ENCODE measurements at regions not wholly inside any gene's neighbourhood (a gene's known extent, or its start where the extent isn't known, plus 50 kb on each side); places are given as distances from the start of the nearest gene placed in this dataset.

DNA sequence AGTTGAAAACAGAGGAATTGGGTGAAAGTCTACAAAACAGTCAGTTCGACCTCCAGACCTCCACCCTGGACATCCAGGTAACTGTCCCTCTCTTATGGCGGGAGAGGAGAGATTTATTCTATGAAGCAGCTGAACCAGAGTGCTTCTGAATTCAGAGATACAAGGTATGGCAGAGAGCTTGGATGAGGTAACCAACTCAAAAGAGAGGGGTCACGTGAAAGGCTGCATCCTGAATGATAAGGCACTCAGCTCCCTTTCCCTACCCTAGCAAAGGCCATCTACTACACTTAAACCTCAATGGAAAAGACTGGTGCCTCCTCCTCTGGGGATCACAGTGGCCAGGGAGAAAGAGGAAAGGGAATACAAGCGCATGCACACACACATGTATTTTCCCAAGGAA, 88.4 kb upstream of the KCNA3 start:
- DNase-seq = no peak

DNA sequence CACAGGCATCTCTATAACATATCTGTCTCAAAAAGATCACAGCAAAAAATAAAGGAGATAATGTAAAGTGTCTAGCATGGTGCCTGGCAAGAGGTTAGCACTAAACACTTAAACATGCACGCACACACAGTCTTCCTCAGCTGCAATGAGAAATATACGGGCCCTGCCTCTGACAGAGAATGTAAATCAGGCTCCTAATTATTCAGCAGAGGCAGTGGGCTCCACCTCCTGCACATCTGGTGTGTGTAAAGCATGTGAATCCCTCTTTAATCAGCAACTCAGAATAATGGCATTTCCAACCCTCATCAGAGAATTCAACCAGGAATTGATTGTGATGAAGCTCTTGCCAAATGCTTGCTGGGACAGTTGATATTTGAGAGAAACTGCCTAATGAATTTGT, 85.6 kb upstream of the KCNA3 start:
- no peak for DNase-seq

DNA sequence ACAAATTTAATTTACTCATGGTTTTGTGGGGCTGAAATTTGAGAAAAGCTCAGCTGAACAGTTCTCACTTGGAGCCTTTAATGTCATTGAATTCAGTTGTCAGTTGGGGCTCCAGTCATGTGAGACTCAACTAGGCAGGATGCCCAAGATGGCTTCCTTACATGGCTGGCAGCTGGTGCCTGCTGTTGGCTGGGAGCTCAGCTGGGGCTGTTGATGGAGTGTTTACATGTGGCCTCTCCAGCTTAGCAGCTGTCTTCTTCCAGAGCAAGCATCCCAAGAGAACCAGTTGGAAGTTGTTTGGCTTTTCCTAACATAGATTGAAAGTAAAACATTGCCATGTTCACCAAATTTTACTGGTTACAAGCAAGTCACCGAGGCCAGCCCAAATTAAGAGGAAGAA, 81.8 kb upstream of the KCNA3 start:
- DNase-seq = no peak

DNA sequence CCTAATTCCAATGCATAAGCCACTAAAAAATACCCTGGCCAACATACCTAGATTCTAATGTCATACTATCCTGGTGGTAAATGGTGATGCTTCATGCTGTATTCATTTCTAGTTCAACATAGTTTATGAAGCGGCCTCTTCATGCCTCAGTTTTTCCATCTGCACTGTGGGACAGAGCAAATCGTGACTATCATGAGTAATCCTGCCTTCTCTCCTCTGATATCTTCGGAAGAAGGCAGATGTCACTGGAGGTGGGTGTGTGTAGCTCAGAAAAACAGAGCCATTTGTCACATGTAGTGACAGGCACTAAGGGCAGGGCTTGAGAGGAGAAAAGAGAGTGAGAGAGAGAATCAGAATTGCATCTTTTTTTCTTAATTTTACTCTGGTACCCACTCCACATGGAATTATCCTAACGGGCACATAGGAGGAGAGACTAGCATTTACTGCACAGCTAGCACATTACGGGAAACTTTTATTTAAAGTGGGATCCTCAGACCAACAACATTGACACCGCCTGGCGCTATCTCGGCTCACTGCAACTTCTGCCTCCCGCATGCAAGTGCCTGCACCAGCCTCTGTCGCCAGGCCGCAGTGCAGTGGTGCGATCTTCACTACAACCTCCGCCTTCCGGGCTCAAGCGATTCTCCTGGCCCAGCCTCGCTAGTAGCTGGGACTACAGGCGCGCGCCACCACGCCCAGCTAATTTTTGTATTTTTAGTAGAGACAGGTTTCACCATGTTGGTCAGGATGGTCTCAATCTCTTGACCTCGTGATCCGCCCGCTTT, 78.4 kb upstream of the KCNA3 start:
- no peak for DNase-seq

DNA sequence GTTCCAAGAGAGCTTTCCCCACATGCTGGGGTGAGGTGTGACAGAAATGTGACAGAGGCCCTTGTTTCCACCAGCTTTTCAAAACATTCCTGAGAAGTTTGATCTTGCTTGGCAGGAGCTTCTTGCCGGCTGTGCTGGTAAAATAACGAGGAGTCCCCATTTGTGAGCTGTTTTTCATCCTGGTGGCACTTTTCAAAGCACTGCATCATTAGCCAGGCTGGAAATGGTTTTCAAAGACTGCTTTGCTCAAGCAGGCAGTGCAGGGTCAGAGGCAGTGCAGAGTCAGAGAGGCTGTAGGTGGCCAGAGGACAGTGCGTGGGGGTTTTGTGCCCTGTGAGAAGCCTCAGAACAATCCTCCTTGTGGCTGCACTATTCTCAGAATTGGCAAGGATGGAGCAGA, 75.8 kb upstream of the KCNA3 start:
- no peak for DNase-seq

DNA sequence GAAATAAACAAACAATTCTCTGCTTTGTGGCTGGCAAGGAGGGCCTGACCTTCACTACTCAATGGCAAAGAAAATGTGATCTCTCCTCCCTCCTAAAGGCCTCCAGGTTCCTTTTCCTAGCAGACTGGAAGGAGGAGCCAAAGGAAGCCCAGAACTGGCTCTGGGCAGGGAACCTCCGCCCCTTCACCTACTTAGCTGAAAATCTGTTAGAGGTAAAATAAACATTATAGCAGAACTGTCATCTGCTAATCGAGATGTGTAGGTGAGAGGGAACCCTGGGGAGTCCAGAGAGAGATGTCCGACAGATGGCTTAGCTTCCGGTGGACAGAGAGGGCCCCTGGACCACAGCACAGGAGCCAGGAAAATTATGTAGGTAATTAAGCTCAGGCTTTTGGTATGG, 75.2 kb upstream of the KCNA3 start:
- no peak for DNase-seq

DNA sequence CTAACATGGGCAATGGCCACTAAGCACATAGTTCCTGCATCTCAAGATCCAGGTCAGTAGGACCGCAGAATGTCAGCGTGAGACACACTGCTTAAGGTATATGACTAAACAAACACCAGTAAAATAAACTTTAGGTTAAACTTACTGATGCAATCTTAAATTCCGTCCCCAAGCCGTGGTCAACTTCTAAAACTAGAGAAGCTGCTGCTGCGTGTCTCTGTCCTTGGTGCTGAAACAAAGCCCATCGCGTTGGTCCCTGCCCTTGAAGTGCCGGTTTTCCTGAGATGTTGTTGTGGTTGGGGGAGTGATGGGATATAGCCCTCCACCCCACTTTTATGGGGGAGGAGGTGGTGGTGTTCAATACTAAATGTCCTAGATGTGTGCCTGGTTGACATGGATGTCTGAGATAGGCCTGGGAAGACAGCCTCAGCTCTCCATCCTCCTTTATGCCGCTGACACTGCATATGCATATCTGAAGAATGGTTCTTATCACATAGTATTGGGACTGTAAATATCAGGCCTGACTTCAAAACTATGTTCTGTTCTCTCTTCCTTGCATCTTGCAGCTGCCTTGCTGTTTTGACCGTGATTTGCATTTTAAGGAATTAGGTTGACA, 72.0 kb upstream of the KCNA3 start:
- DNase-seq = peak; percentile 55

DNA sequence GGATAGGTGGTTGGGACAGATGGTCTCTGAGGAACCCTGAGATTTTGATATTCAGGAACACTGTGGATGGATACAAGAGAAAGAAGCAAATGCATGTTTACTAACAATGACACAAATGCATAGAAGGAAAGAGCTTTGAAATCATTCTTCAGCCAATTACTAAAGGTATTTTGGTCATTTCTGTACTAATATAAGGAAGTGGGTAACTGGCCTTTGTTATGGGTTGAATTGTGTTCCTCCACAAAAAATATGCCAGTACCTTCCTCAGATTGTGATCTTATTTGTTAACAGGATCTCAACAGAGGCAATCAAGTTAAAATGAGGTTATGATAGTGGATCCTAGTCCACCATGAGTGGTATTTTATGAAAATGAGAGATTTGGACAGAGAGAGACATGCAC, 68.7 kb upstream of the KCNA3 start:
- DNase-seq = no peak

DNA sequence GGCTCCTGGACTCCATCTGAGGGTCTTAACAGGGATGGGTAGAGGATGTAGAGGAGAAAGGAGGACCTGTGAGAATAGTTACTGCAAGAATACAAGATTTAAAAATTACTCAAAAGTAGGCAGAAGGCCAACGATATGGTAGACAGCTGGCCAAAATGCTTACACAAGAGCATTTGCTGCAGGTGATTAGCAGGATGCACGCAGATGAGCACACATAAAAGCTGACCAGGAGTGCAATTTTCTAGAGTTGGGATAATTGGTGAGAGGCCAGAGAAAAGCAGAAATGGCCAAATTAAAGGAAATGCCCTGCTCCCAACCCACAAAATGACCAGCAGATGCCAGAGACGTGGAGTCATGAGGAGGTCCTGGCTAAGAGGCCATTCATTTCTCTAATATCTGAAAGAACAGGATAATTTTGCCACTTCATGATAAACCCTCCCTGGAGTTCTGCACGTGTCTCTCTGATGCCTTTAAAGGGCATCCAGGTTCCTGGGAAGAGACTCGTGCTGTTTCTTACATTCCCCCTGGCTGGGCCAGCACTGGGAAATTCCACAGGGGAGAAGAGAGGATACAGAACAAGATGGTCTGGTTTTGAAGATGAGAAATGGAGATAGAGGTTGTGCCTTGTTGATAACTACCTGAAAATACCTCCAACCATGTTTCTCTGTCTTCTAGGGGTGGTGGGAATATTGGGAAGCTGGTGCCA, 62.3 kb upstream of the KCNA3 start:
- DNase-seq = no peak

DNA sequence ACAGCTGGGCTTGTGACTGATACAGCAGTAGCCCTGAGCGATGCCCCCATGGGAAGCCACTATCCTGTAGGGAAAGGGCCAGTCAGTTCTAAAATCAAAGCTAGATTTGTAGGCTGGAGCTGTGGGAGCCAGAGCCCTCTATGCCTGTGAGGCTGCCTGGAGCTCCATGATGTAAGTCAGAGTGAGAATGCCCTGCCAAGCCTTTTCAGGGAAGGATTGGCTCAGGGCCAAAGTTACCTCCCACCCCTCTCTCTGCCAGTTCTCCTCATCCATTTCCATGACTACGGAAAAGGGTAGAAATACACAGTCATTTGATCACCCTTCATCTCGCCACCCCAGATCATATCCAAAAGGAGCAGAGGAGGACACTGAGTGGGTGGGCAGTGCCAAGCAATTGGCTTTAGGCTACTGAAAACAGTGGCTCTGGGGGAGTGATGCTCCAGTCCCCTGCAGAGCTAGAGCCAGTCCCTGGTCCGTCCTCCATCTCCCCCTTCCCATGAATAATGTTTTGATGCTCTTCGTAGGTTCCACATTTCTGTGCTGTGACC, 59.5 kb upstream of the KCNA3 start:
- DNase-seq = no peak

DNA sequence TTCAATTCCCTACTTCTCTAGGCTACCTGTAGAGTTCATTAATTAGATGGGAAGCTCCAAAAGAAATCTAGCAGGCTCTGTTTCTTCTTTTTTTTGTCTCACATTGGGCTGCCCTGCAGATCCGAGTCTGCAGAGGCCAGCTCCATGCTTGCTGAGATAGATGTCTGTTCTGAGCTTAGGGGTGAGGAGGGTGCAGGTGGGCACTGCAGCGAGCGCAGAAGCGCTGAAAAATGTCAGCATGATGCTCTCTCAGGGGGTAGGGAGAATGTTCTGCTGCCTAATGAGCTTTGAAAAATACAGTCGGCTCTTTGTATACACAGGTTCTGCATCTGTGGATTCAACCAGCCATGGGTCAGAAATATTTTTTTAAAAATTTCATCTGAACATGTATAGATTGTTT, 56.8 kb upstream of the KCNA3 start:
- DNase-seq = no peak

DNA sequence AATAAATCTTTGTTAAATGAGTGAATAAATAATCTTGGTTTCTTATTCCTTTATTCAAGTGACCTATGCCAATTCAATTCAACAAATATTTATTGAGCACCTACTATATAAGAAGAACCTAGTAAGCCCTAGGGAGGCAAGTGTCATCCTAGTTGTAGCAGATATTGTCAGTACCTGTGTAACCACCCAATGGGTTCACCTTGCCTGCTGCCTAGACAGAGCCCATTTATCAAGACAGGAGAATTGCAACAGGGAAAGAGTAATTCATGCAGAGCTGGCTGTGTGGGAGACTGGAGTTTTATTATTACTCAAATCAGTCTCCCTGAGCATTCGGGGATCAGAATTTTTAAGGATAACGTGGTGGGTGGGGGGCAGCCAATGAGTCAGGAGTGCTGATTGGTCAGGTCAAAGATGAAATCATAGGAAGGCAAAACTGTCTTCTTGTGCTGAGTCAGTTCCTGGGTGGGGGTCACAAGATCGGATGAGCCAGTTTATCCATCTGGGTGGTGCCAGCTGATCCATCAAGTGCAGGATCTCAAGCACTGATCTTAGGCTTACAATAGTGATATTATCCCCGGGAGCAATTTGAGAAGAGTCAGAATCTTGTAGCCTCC, 53.8 kb upstream of the KCNA3 start:
- DNase-seq = no peak

DNA sequence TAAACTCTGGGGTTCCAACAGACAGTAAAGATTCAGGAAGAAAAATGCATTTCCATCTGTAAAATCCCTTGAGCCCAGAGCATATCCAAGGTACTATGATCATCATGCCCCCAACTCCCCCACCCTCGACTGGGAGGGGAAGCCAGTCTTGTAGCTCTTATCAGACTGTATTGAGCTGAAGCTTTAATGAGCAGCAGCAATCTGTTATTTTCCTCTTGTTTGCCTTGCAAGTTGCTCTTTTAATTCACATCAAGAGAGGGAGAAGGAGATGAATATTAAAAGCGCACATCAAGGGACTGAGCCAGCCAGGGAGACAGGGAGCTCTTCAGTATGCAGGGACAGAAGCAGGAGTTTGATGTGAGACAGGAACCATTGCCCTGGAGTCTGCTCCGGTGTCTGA, 52.5 kb upstream of the KCNA3 start:
- DNase-seq = no peak

DNA sequence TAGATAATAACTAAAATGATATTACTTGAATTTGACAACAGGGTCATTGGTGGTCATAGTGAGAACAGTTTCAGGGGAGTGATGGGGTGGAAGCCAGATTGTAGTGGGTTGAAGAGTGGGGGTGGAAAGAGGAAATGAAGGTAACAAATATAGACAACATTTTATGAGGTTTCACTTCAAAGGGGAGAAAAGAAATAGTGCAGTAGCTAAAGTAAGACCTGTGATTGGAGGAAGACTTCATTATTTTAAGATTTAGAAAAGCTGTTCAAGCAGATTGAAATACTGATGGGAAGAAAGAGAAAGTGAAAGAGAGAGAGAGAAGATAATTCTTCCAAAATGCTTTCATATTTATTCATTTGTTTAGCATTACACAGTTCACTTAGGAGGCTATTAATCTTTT, 52.0 kb upstream of the KCNA3 start:
- DNase-seq = no peak

All from activated T-cell treated with anti-CD3 and anti-CD28 coated beads, Interleukin-2, amount 50 U/mL, for 1 hour (primary cell).